HT1080 (cell line): ENCODE measurements at regions not wholly inside any gene's neighbourhood (a gene's known extent, or its start where the extent isn't known, plus 50 kb on each side); places are given as distances from the start of the nearest gene placed in this dataset.

ENCODE experiments used
- DNase-seq: peaks from one replicate; pipeline ENCODE4 v3.0.0-alpha.2; 2015; ENCODE audit warnings: low read depth

DNA sequence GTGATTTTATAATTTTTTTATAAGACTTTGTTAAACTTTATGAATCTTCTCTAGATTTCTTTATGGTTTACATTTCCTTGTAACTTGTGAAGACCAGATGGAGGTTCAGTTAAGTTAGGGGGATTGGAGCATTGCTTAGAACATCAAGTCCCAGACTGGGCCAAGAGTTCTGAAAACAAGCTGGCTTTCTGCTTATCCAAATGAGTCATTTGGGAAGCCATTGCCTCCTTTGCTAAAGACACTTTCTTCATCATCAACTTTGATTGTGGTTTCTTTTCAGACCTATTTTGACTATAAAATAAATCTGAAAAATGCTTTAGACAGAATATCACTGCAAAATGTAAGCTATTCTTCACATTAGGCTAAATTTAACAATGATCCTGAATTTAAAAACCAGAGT lies 446.8 kb downstream of the USP25 start:
- DNase-seq = no peak

- no peak for DNase-seq
Measured at GRCh38 chr21:16177532-16177931, 447.8 kb downstream of the USP25 start.

GRCh38 chr21:16179773-16180172 lies 450.0 kb downstream of the USP25 start:
- no peak for DNase-seq

DNA sequence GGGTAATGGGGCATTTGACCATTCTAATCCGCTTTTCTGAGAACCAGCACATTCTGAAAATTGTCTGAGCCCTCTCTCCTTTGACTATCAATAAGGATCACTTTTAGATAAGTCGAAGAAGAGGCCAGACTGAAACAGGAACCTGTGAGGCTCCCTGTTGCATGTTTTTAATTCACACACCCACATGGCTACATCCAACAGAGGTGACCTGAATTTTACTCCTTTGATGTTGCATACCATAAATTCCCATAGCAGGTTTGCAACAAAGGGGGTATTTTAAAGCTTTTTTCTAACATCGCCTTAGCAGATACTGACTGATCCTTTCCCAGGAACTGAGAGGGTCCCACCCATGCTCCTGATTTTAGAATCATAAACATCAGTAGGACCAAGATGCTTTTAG lies 450.8 kb downstream of the USP25 start:
- DNase-seq = no peak

- no peak for DNase-seq
Measured at GRCh38 chr21:16181018-16181417, 451.2 kb downstream of the USP25 start.

DNA sequence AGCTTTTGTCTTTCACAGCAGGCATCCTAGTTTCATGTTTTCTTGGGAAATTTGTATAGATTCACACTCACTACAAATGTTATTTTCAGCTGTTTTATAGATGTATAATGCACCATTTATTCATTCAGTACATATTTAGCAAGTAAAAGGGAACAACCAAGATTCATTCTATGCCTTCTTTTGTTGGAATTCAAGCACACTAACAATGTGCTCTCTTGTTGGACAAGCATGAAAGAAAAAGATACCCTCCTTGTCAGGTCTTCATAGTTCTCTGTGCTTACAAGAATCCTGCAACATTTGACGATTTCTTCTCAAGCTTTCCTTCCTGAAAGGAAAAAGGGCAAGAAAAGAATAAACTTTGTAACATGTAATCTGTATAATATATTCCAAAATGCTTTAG lies 456.0 kb downstream of the USP25 start:
- DNase-seq = no peak

DNA sequence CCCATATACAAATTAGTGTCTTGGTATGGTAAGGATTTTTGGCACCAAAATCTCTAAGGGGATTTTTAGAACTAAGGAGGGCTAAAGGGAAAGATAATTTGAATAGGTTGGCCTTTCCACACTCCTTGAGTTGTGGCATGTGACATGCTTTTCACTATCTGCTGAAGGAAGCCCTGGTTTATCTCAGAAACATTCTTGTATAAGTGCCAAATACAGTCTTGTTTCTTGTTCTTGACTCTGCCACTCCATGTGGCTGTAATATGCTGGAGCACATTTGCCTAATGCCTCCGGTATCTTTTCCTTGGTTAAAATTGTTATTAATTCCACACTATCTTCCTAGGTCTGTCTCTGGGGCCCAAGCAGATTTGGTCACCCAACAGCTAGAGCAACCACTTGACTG lies 457.0 kb downstream of the USP25 start:
- no peak for DNase-seq

DNA sequence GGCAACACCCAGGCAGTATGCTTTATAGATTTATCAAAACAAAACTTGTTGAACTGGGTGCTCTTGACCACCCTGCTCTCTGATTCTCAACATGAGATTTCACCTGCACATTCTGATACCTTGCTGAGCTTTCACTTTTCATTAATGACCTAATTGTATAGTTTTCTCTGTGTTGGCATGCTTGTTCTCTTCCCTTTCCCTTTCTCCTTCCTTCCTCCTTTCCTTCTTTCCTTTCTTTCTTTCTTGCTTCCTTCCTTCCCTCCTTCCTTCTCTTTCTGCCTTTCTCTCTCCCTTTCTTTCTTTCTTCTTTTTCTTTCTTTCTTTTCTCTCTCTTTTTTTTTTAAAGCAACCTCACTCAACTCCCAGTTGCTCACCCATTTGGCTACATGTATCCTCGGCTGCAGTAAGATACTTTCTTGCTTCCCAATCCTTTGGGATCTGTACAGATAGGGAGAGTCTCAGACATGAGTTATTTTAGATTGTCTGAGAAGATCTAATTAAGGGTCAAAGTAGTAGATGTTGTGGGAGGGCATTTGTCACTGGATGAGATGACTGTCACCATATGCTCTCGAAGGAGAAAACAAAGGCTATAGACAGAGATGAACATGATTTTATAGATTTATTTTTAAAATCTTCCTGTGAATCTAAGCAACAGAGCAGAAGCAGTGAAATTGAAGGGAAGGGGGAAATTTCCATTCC lies 458.0 kb downstream of the USP25 start:
- DNase-seq = no peak

- DNase-seq = peak; percentile 2
Measured at GRCh38 chr21:16192902-16193301, 463.1 kb downstream of the USP25 start.

DNA sequence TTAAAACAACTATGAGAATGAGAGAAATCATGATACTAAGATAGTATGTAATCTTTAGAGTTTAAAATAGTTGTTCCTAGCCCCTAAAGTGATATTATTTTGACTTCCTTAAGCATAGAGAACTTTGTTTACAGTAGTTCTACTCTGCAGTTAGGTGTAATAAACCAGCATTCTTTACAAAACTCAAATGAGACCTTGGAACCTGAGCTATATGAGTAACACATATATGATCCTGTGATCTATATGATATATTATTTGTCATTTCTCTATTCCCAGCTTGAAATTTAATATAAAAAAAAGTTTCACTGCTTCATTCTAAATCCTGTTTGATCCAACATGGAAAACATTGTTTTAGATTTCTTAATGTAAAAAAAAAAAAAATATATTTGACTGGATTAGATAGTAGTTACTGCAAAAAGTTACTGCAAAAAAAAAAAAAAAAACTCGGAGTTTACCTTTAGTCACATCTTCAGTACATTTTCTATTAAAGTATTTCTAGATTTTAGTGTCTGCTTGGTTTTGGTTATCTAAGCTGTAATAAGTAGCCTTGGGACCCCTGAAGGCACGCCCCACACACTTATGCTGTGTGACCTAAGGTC lies 463.8 kb downstream of the USP25 start:
- no peak for DNase-seq

GRCh38 chr21:16194095-16194787 lies 464.5 kb downstream of the USP25 start:
- DNase-seq = no peak

DNA sequence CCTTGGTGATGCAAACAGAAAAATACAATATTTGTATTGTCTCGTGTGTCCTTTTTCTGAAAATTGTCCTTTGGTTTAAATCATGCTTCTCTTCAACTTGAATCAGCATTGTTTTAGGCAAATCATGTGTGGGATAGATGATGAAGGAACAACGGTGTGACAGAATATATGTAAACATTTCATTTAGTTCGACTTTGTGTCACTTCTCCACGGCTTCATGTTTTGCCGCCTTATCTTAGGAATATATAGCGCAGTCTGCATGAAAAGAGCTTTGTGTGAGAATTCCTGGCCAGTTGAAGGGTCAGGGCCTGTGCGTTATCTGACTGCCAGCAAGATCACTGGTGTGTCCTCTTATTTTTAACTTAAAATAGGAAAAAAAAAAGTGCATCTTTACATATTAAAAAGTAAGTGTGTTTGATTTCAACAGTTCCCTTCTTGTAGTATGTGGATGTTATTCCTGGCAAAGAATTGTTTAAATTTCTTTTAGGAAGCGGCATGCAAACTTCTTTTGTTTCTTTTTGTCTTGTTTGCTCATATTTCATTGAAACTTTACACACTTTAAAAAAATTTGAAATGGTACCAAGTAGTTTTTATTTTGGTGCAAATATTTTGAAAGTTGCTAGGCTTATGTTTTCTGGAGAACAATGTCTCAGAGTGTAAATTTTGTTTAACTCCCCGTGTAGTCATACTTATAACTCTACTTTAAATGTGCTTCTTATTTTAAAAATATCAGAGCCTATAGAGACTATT lies 465.2 kb downstream of the USP25 start:
- DNase-seq = no peak

DNA sequence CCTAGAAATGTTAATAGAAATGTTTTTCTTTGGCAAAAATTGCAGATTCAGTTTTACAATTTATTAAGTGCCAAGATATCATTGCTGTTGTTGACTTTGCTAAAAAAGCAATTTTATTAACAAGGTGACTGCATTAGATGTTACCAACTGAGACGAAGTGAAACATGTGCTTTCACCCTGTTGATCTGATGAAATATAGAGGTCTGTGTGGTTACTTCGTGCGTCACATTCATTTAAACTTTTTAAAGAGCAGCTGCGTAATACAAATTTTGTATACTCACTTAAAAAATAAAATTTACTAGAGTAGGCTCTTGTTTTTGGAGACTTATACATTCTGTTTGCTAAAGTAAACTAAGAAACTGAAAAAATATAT lies 465.7 kb downstream of the USP25 start:
- no peak for DNase-seq

DNA sequence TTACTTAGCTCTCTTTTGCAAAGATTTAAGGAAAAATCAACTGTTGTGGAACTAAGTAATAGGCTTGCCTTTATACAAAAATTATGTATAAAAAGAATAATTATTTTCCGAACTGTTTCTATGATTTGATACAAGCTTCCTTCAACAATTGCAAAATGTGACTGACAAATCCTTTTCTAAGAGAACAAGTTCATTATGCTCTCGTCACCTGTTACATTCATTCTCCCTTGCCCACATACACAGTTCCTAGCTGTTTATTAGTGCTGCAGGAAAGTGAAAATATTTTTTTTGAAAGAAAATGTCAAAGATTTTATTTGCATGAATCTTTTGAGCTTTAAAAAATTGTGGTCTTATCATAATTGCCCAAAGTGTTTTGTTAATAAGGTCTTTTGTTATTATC lies 466.2 kb downstream of the USP25 start:
- no peak for DNase-seq

DNA sequence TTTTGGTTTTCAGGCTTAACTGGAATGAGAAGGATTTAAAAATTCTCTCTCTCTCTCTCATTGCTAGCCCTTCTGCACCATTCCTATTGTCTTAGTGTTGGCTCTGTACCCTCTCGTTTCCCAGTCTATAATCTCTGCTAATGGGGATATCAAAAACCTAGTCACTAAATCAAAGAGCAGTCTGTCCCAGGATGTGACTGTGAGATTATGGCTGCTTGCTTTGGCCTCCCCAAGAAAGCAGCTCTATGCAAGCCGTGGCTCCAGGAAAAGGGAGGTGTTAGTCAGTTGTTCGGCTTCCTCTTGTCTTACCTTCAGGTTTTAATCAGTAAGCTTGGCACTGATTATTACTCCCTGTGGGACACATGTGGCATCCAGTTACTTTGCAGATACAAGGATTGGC lies 468.8 kb downstream of the USP25 start:
- DNase-seq = no peak

DNA sequence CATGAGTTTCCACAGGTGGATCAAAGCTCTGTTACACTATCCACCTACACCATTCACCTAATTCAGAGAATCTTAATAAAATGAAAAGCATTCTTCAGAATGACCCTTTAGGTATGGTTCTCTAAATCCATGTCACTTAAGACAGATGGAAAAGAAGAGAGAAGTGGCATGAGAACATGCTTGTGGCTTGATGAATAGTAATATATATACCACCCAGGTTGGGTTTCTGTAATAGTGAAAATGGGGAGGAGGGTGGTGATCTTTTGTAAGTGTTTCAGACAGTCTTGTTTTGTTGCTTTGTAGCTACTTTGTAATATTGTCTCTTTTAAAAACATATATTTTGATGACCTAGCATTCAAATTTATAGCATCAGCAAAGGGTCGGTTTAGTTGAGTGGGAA lies 469.8 kb downstream of the USP25 start:
- DNase-seq = no peak

GRCh38 chr21:16201718-16202117 lies 471.9 kb downstream of the USP25 start:
- DNase-seq = no peak

- no peak for DNase-seq
Measured at GRCh38 chr21:16205527-16205926, 475.7 kb downstream of the USP25 start.

GRCh38 chr21:16211339-16212303 lies 481.8 kb downstream of the USP25 start:
- no peak for DNase-seq

DNA sequence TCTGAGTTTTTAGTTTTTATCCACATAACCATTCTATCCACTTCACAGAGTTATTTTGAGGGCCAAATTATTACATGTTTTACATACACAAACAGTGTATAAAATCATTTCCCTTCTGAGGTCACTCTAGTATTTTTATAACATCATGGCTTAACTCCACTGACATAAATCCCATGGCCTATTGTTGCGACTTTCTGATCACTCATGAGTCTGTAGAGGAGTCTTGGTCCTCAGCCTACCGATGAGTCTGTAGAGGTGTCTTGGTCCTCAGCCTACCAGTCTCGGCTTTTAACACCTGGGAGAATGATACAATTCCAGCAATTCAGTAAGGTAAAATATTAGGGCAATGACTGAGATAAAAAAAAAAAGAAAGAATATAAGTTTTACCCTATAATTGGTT lies 483.7 kb downstream of the USP25 start:
- no peak for DNase-seq

DNA sequence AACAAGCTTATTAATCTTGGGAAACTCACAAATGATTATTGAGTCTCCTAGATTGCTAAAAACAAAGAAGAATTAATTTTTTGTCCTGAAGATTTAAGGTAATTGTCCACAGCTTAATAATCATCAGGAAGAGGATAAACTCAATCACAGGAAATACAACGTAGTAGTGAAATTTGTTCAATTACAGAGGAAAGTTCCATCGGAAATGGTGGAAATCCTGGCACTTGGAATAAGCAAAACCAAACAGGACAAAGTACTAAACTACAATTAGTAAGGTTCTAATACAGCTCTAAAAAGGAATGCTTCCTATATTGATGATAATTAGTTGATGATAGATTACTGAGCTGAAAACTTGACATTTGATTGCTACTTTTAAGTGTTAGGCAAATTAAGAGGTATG lies 485.4 kb downstream of the USP25 start:
- DNase-seq = no peak
